Spleen (tissue), 11 donors: ENCODE measurements at regions not wholly inside any gene's neighbourhood (a gene's known extent, or its start where the extent isn't known, plus 50 kb on each side); places are given as distances from the start of the nearest gene placed in this dataset.

Experiments
- DNase-seq: peaks from one replicate; pipeline ENCODE4 v3.0.0-alpha.2; 2020
- H3K27ac ChIP-seq, 8 donors: fragments of 200-600 bp; sonication (generic) in 7 of 8; 1 replicate in 4 of 8; 2 replicates in 4 of 8; pipeline versions ENCODE4 v1.5.0 to v1.8.0; 2016 to 2021; ENCODE audit warnings: inconsistent platforms in 4 of 8, mild to moderate bottlenecking in 4 of 8, moderate library complexity in 1 of 8
- H3K27me3 ChIP-seq, 7 donors: fragments of 200-600 bp; sonication (generic) in 6 of 7; replicated peaks in 1 of 7; 1 replicate in 4 of 7; 2 replicates in 3 of 7; pipeline versions ENCODE4 v1.5.0 to v1.8.0; 2016 to 2021; ENCODE audit warnings: inconsistent platforms in 3 of 7, mild to moderate bottlenecking in 1 of 7
- H3K36me3 ChIP-seq, 6 donors: fragments of 200-600 bp; sonication (generic) in 5 of 6; 1 replicate in 4 of 6; 2 replicates in 2 of 6; pipeline versions ENCODE4 v1.5.0 to v1.8.0; 2016 to 2021; ENCODE audit warnings: inconsistent platforms in 2 of 6
- H3K4me1 ChIP-seq, 6 donors: fragments of 200-600 bp; sonication (generic) in 5 of 6; 1 replicate in 3 of 6; 2 replicates in 3 of 6; pipeline versions ENCODE4 v1.5.0 to v1.8.0; 2016 to 2021; ENCODE audit warnings: inconsistent platforms in 3 of 6
- H3K4me3 ChIP-seq, 8 donors: fragments of 200-600 bp; sonication (generic) in 7 of 8; 1 replicate in 4 of 8; 2 replicates in 4 of 8; pipeline versions ENCODE4 v1.5.0 to v1.8.0; 2016 to 2021; ENCODE audit warnings: inconsistent platforms in 4 of 8, mild to moderate bottlenecking in 4 of 8, moderate library complexity in 2 of 8
- H3K9me3 ChIP-seq, 8 donors: fragments of 200-600 bp; sonication (generic) in 7 of 8; 1 replicate in 4 of 8; 2 replicates in 4 of 8; pipeline versions ENCODE4 v1.5.0 to v1.8.0; 2016 to 2021; ENCODE audit warnings: inconsistent platforms in 4 of 8
- CTCF ChIP-seq, 11 experiments: fragments of 200-600 bp in 7 of 11; fragments of 450-650 bp in 4 of 11; sonication (generic) in 4 of 11; IDR thresholded peaks in 8 of 11; conservative IDR thresholded peaks in 3 of 11; 1 replicate in 7 of 11; 2 replicates in 4 of 11; pipeline versions ENCODE4 v1.4.0 to v1.8.0; 2016 to 2021; ENCODE audit warnings: antibody characterized with exemption in 11 of 11, inconsistent platforms in 4 of 11, mild to moderate bottlenecking in 1 of 11
- POLR2A ChIP-seq, 3 donors: fragments of 450-650 bp; IDR thresholded peaks; one replicate each; pipeline ENCODE4 v1.5.1; 2017; ENCODE audit warnings: antibody characterized with exemption in 3 of 3, mild to moderate bottlenecking in 1 of 3
- POLR2AphosphoS5 ChIP-seq, 3 donors: sonication (generic); formaldehyde crosslinking; IDR thresholded peaks; one replicate each; pipeline ENCODE4 v1.5.1; 2017; ENCODE audit warnings: antibody characterized with exemption in 3 of 3
- WGBS, 5 donors: extraction: QIAGEN DNeasy Blood & Tissue Kit in 3 of 5; methylation state at CpG; one replicate each; pipeline versions ENCODE4 v1.1.5 to v1.1.7; 2013 to 2018; 5-methylcytosine and 5-hydroxymethylcytosine counted together
- intact Hi-C: fragments of 100-400 bp; cut with DNase I; formaldehyde crosslinking; loops from one replicate; pipeline ENCODE4 v1.15.0; 2023; ENCODE audit warnings: low total_unique reads
- donor health status: healthy with polysubstance abuse.
- donor health status: DM: no; HTN: no; CAD: no; lungs with moderate emphysema.
- donor health status: DM: no; HTN: no; CAD: no.
- donor health status: Bipolar disorder and iron deficiency.
- donor health status: healthy.
- donor health status: DM: no; HTN: no; CAD: no.
- donor health status: DM: yes; HTN: yes; CAD: no.

DNA sequence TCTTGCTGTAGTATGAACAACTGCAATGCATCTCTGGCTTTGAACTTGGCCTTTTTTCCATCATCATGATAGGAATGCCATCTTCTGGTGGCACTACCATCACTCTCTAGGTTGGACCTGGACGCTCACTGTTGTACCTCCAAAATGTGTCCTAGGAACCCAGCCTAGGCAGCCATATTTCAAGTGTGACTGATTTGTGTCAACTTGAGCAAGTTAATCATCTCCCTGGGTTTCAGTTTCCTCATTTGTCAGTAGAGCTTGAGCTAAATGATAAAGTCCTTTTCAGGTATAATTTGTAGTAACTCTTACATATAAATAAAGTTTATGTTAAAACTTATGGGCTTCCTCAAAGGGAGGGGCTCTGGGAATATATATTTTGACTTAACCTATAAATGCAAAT is 241.7 kb upstream of the CEP162 start:
- Histone ChIP-seq H3K36me3 (no peaks in the 10 kb centered on the region), H3K27ac (no peak overlapping the region), H3K4me1 (no peaks in the 10 kb centered on the region), H3K4me3 (no peak overlapping the region), H3K9me3 (peaks cover 0 to 5% (median 0%) of the 10 kb centered on the region in 8 donors), H3K27me3 (no peaks in the 10 kb centered on the region)
- 79 to 89% (median 84%) methylated on average over 1 of the region's 1 CpG for WGBS, 5 donors
- intact Hi-C loops: no loop called here
- TF ChIP-seq POLR2AphosphoS5 (IDR thresholded peaks at IDR 0.05): no peak
- no peak for DNase-seq

DNA sequence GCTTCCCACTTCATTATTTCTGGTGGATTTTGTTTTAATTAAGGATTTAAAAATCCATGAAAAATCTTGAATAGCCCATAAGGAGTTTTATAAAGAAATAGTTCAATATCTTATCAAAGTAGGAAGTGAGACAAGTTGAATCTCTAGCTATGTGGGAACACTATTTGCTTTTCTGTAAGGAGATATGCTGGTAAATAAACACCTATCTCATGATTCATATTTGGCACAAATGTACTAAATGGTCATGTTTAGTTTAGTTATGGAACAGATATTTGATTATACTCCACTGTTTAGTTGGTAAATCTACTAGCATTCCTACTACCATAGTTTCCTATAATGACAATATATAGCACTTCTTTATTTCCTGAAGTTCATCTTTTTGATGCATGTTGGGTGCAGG is 239.9 kb upstream of the CEP162 start:
- H3K9me3 ChIP-seq: peaks cover 0 to 8% (median 0%) of the 10 kb centered on the region in 8 donors
- no peaks in the 10 kb centered on the region for H3K36me3 ChIP-seq
- DNase-seq: no peak
- TF ChIP-seq CTCF (IDR thresholded peaks at IDR 0.05 in 8 of 11, conservative IDR thresholded peaks at IDR 0.05 in 3 of 11) (no peak), POLR2A (IDR thresholded peaks at IDR 0.05) (no peak), POLR2AphosphoS5 (IDR thresholded peaks at IDR 0.05) (no peak)
- H3K27me3 ChIP-seq: no peaks in the 10 kb centered on the region
- H3K27ac ChIP-seq: no peak overlapping the region
- no peaks in the 10 kb centered on the region for H3K4me1 ChIP-seq
- no peak overlapping the region for H3K4me3 ChIP-seq
- intact Hi-C loops: no loop called here

DNA sequence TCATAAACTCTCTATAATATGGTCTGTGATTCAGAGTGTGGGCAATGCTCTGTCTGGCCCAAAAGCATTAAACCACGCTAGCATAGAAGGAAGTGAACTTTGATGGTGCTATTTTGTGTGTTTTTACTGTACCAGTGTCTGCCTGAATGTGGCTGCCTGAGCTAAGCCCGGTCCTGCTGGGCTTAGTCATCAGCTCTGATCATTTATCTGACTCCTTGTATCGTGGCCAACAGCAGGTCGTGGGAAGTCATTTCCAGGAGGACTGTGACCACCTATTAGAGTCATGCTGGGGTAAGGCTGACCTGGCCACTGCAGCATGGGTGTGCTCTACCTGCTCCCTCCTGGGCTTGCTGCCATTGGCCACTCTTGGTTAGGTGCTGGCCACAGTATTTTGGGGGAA is 239.1 kb upstream of the CEP162 start:
- 41 to 57% (median 50%) methylated on average over 4 of the region's 4 CpGs for WGBS, 5 donors

GRCh38 chr6:84464471-84464870 is 237.0 kb upstream of the CEP162 start:
- Histone ChIP-seq H3K4me1 (no peaks in the 10 kb centered on the region), H3K36me3 (no peaks in the 10 kb centered on the region), H3K9me3 (peaks cover 0 to 8% (median 0%) of the 10 kb centered on the region in 8 donors), H3K27me3 (no peaks in the 10 kb centered on the region), H3K4me3 (no peak overlapping the region), H3K27ac (no peak overlapping the region)
- TF ChIP-seq POLR2A (IDR thresholded peaks at IDR 0.05) (no peak), POLR2AphosphoS5 (IDR thresholded peaks at IDR 0.05) (no peak)
- WGBS, 5 donors: 56 to 73% (median 70%) methylated on average over 2 of the region's 2 CpGs
- no peak for DNase-seq
- intact Hi-C loops: no loop called here

More for the DNA sequence above, 239.1 kb upstream of the CEP162 start:
- Histone ChIP-seq H3K27me3 (no peaks in the 10 kb centered on the region), H3K4me1 (no peaks in the 10 kb centered on the region), H3K36me3 (no peaks in the 10 kb centered on the region), H3K4me3 (no peak overlapping the region), H3K9me3 (peaks cover 0 to 8% (median 0%) of the 10 kb centered on the region in 8 donors), H3K27ac (no peak overlapping the region)
- no peak for DNase-seq
- TF ChIP-seq POLR2A (IDR thresholded peaks at IDR 0.05): no peak
- TF ChIP-seq CTCF (IDR thresholded peaks at IDR 0.05 in 8 of 11, conservative IDR thresholded peaks at IDR 0.05 in 3 of 11): no peak
- no peak for TF ChIP-seq POLR2AphosphoS5 (IDR thresholded peaks at IDR 0.05)
- intact Hi-C loops: no loop called here

GRCh38 chr6:84462698-84463097 is 235.3 kb upstream of the CEP162 start:
- Histone ChIP-seq H3K4me1 (no peaks in the 10 kb centered on the region), H3K27me3 (no peaks in the 10 kb centered on the region), H3K9me3 (peaks cover 0 to 8% (median 0%) of the 10 kb centered on the region in 8 donors), H3K4me3 (no peak overlapping the region), H3K36me3 (no peaks in the 10 kb centered on the region), H3K27ac (no peak overlapping the region)
- intact Hi-C loops: no loop called here
- DNase-seq: no peak
- TF ChIP-seq POLR2AphosphoS5 (IDR thresholded peaks at IDR 0.05) (no peak), CTCF (IDR thresholded peaks at IDR 0.05 in 8 of 11, conservative IDR thresholded peaks at IDR 0.05 in 3 of 11) (no peak), POLR2A (IDR thresholded peaks at IDR 0.05) (no peak)
- WGBS, 5 donors: 64 to 81% (median 73%) methylated on average over 1 of the region's 1 CpG
